ENCODE measurements at regions not wholly inside any gene's neighbourhood (a gene's known extent, or its start where the extent isn't known, plus 50 kb on each side); places are given as distances from the start of the nearest gene placed in this dataset.

DNA sequence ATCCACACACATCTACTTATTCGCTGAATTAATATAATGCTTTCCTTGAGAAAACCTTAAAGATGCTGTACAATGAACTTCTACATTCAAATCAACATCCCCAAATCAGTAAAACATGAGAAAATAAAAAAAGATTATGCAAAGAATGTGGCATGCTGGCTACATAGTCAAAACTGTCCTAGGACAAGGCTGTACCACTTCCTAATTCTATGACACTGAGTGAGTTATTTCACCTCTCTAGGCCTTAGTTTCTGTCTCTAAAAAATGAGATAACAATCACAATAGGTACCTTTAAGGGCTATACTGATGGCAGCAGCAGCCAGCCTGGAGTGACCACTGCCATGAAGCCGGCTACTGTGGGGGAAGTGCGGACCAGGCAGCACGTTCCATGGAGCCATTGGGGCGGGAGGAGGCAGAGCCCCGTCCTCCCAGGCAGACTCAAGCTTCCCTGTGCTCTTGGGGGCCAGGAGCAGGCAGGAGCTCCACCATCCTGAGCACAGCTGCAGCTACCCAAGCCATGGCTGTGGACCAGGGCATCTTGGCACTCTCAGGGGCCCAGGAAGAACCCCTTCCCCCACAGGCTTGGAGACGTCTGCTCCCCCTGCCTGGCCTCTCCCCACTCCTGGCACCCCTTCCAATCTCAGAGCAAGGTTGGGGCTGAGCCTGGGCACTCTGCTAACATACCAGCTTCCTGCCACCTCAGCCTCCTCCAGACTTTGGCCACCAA, 110.2 kb downstream of the ELAPOR2 start:
- in situ Hi-C loops (cut with MboI; ENCODE audit: low sequenced_read_pairs) = loop anchor here (25.0 kb wide), 1 partner anchor 288 kb away; no protein-coding TSS in a partner anchor

GRCh38 chr7:86947929-86948328, 111.5 kb downstream of the ELAPOR2 start:
- in situ Hi-C loops (cut with MboI; ENCODE audit: low sequenced_read_pairs) = loop anchor here (25.0 kb wide), 1 partner anchor 289 kb away; no protein-coding TSS in a partner anchor

GRCh38 chr7:86943447-86943846, 116.0 kb downstream of the ELAPOR2 start:
- in situ Hi-C loops (cut with MboI; ENCODE audit: low sequenced_read_pairs) = loop anchor here (25.0 kb wide), 1 partner anchor 294 kb away; no protein-coding TSS in a partner anchor

DNA sequence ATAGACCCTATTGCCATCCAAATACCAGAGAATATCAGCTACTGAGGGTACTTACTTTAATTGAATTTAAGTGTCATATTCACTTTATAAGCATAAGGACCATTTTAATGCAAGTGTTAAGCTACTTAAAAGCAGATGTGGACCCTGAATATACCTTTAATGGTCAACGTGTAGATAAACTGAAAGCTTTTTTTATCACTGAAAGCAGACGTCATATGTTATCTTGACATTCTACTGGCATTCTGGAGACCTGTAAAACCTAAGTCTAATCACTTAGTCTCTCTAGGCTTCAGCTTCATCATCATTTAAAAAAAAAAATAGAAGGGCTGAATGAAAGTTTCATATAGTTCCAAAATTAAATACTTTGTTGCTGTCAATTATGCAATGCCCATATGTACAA, 116.5 kb downstream of the ELAPOR2 start:
- in situ Hi-C loops (cut with MboI; ENCODE audit: low sequenced_read_pairs) = loop anchor here (25.0 kb wide), 1 partner anchor 294 kb away; no protein-coding TSS in a partner anchor

GRCh38 chr7:86942081-86942480, 117.4 kb downstream of the ELAPOR2 start:
- in situ Hi-C loops (cut with MboI; ENCODE audit: low sequenced_read_pairs) = loop anchor here (25.0 kb wide), 1 partner anchor 295 kb away; no protein-coding TSS in a partner anchor

- in situ Hi-C loops (cut with MboI; ENCODE audit: low sequenced_read_pairs) = loop anchor here (25.0 kb wide), 1 partner anchor 298 kb away; no protein-coding TSS in a partner anchor
These were observed 120.1 kb downstream of the ELAPOR2 start for GRCh38 chr7:86939197-86939814.

GRCh38 chr7:86937363-86937878, 122.0 kb downstream of the ELAPOR2 start:
- in situ Hi-C loops (cut with MboI; ENCODE audit: low sequenced_read_pairs) = loop anchor here (25.0 kb wide), 1 partner anchor 300 kb away; no protein-coding TSS in a partner anchor

GRCh38 chr7:86933295-86933845, 126.1 kb downstream of the ELAPOR2 start:
- in situ Hi-C loops (cut with MboI; ENCODE audit: low sequenced_read_pairs) = loop anchor here (25.0 kb wide), 1 partner anchor 304 kb away; no protein-coding TSS in a partner anchor

DNA sequence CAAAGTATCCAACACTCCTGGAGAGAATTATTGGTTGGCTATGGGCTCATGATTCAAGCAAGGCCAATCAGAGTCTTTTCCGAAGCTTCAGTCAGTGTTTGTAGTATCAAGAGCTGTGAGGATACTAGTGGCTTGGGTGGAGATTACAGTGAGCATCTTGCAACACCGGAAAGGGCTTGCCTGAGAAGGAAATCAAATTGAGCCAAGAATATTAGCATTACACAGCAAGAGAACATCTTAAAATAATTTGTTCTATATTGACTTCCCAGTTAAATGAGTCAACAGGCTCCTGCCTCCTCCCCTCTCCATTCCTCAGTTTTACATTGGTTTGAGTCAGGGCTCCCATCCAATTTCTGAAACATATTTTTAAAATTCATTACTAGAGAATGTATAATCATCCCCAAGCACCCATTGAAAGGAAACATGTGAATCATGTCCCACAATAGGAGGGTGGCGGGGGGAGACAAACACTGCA, 127.4 kb downstream of the ELAPOR2 start:
- in situ Hi-C loops (cut with MboI; ENCODE audit: low sequenced_read_pairs) = loop anchor here (25.0 kb wide), 1 partner anchor 305 kb away; no protein-coding TSS in a partner anchor

DNA sequence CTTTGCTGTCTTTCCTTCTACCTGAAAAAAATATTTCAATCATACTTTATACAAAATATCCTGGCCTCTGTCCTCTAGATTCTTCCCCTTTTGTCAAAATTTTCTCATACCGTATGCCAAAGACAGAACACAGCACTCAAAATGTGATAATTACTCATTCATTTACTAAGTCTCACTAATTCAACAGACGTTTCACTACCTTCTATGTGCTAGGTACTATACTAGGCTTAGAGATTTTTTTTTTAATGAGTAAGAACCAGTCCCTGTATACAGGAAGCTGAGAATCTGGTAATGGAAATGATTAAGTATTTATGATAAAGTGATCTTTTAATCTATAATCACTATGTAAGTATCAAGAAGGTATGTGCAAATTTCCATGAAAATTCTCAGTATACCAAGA, 128.0 kb downstream of the ELAPOR2 start:
- in situ Hi-C loops (cut with MboI; ENCODE audit: low sequenced_read_pairs) = loop anchor here (25.0 kb wide), 1 partner anchor 306 kb away; no protein-coding TSS in a partner anchor

GRCh38 chr7:86930554-86931307, 128.7 kb downstream of the ELAPOR2 start:
- in situ Hi-C loops (cut with MboI; ENCODE audit: low sequenced_read_pairs) = loop anchor here (25.0 kb wide), 1 partner anchor 307 kb away; no protein-coding TSS in a partner anchor

DNA sequence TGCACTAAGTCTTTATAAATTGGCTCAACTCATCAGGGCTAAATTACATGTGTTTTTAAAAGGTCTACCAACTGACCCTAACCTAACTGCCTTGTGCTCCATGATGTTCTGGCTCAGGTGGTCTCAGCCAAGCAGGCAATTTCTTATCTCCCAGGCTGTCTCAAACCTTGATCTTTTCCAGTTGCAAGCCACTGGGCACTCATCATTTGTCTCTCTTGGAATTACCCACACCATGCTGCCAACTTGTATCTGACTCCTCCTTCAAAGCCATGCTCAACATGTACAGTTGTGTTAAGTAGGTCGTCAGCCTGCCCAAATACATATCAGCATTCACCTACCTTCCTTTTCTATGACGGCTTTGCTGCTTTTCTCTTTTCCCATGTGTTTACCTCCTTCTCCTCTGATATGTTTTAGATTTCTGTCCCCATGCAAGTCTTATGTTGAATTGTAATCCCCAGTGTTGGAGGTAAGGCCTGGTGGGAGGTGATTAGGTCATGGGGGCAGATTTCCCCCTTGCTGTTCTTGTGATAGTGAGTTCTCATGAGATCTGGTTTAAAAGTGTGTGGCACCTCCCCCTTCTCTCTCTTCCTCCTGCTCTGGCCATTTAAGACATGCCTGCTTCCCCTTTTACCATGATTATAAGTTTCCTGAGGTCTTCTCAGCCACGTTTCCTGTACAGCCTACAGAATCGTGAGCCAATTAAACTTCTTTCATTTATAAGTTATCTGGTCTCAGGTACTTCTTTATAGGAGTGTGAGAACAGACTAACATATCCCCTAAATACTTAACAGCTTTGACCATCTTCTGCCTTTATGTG, 130.0 kb downstream of the ELAPOR2 start:
- in situ Hi-C loops (cut with MboI; ENCODE audit: low sequenced_read_pairs) = loop anchor here (25.0 kb wide), 1 partner anchor 308 kb away; no protein-coding TSS in a partner anchor

GRCh38 chr7:86928308-86928707, 131.1 kb downstream of the ELAPOR2 start:
- in situ Hi-C loops (cut with MboI; ENCODE audit: low sequenced_read_pairs) = loop anchor here (25.0 kb wide), 1 partner anchor 309 kb away; no protein-coding TSS in a partner anchor

DNA sequence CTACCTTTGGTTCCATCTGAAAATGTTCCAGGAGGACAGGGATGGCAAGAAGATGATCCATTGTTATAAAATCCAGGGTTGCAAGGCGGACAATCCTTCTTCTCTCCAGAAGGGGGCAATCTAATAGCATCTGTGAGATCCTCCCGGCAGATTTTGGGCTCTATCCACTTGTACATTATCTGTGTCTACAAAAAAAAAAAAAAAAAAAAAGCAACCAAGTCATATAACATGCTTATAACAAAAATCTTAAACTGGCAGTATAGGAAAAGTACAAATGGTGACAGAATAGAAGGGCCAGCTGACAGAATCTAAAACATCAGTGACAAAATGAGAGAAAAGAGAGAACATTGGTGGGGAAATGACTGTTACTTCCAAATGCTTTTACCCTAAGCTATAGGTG, 132.7 kb downstream of the ELAPOR2 start:
- in situ Hi-C loops (cut with MboI; ENCODE audit: low sequenced_read_pairs) = loop anchor here (25.0 kb wide), 1 partner anchor 311 kb away; no protein-coding TSS in a partner anchor

DNA sequence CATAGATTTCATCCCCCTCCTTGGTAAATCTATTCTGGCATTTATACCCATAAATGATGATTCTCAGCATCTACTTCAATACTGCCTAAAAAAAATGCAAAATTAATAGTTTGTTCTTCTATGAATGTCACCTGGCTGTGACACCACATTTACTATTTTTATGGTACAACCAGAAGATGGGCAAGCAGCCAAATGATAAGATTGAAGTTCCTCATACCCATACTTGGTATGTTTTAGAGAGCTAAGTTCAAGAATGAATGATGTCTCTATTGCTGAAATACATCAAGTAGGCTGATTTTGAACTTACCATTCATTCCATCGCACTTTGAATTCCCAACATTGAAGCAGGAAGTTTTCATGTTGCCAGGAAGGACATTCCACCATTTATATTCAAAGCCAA, 134.2 kb downstream of the ELAPOR2 start:
- in situ Hi-C loops (cut with MboI; ENCODE audit: low sequenced_read_pairs) = loop anchor here (25.0 kb wide), 1 partner anchor 312 kb away; no protein-coding TSS in a partner anchor

DNA sequence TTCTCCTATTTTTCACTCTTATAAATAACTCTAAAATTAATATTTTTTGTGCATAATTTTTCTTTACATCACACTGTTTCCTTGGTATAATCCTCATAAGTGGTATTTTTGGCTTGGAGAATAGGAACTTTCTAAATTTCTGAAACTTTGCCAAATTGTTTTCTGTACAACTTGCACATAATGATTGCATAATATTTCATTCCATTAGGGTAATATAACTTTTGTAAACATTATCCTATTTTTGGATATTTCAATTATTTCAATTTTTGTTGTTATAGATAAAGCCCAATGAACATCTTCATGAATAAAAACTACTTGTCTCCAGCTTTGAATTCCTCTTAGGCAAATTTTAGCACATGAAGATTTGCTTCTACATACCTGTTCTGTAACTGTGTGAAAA, 135.9 kb downstream of the ELAPOR2 start:
- in situ Hi-C loops (cut with MboI; ENCODE audit: low sequenced_read_pairs) = no loop called here

GRCh38 chr7:86920154-86920553, 139.3 kb downstream of the ELAPOR2 start:
- in situ Hi-C loops (cut with MboI; ENCODE audit: low sequenced_read_pairs) = no loop called here

DNA sequence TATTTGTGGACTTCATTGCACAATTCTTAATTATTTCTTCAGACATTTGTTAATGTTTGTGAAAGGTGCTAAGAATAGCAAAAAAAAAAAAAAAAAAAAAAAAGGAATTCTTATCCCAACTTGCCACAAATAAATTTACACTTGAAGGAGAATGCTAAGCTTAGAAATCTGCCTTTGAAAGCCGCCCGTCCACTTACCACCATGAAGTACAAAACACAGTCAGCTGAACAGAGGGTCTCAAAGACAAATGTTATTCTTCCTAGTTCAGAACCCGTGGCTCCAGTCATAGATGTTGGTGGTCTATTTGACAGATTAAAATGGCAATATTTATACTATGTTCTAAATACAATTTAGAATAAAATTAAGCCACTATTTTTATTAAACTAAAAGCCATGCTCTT, 141.2 kb downstream of the ELAPOR2 start:
- in situ Hi-C loops (cut with MboI; ENCODE audit: low sequenced_read_pairs) = no loop called here

- in situ Hi-C loops (cut with MboI; ENCODE audit: low sequenced_read_pairs) = no loop called here
These were observed 143.1 kb downstream of the ELAPOR2 start for GRCh38 chr7:86916277-86916825.
